B cell (primary cell): ENCODE measurements at regions not wholly inside any gene's neighbourhood (a gene's known extent, or its start where the extent isn't known, plus 50 kb on each side); places are given as distances from the start of the nearest gene placed in this dataset.

ENCODE experiments used
- EZH2 ChIP-seq: IDR thresholded peaks from 2 replicates; pipeline ENCODE4 v1.6.1; 2012; ENCODE audit warnings: borderline replicate concordance, low read depth, mild to moderate bottlenecking, moderate library complexity, low read length; ENCODE audit not compliant: insufficient read depth, poor library complexity, severe bottlenecking
- TF ChIP-seq, protein P1 (sequence below): fragments of 200-600 bp; IDR thresholded peaks from one replicate; pipeline ENCODE4 v1.8.0; 2022; ENCODE audit warnings: antibody characterized with exemption, mild to moderate bottlenecking

DNA sequence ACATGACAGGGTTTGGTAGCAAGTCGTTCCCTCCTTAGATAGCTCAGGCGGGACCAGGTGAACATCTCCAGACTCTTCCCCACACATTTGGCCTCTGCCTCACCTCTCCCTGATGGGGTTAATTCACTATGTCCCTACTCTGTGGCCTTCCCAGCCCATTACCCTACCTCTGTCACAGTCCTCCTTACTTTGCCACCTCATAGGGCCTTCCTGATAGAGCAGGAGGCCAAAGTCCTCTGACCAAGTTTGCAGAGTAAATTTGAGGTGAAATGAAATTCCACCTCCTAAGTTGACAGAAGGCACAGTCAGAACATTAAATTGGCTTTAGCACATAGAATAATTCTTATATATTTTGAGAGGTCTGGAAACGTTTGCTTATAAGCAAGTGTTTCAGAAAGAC, 53.1 kb upstream of the ARMC2 start:
- TF ChIP-seq, protein P1, sequence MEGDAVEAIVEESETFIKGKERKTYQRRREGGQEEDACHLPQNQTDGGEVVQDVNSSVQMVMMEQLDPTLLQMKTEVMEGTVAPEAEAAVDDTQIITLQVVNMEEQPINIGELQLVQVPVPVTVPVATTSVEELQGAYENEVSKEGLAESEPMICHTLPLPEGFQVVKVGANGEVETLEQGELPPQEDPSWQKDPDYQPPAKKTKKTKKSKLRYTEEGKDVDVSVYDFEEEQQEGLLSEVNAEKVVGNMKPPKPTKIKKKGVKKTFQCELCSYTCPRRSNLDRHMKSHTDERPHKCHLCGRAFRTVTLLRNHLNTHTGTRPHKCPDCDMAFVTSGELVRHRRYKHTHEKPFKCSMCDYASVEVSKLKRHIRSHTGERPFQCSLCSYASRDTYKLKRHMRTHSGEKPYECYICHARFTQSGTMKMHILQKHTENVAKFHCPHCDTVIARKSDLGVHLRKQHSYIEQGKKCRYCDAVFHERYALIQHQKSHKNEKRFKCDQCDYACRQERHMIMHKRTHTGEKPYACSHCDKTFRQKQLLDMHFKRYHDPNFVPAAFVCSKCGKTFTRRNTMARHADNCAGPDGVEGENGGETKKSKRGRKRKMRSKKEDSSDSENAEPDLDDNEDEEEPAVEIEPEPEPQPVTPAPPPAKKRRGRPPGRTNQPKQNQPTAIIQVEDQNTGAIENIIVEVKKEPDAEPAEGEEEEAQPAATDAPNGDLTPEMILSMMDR: no peak
- no peak for TF ChIP-seq EZH2
